HL-60 (cell line): ENCODE measurements at regions not wholly inside any gene's neighbourhood (a gene's known extent, or its start where the extent isn't known, plus 50 kb on each side); places are given as distances from the start of the nearest gene placed in this dataset.
"Not testable (repeated sequence)": the region's sequence is repeated elsewhere in the genome, so short reads cannot be mapped to it uniquely, and the experiment has no call there.

Experiments used
- DNase-seq, 2 experiments: peaks; one replicate each; pipeline ENCODE4 v3.0.0-alpha.2; 2010 to 2020; ENCODE audit warnings: low read depth in 1 of 2, low spot score in 1 of 2
- H3K27ac ChIP-seq: fragments of 250-450 bp; sonication (Bioruptor Pico); replicated peaks from 2 replicates; pipeline ENCODE4 v1.5.1; 2020; ENCODE audit warnings: mild to moderate bottlenecking, moderate library complexity
- H3K27me3 ChIP-seq: fragments of 250-450 bp; sonication (Bioruptor Pico); 2 replicates; pipeline ENCODE4 v1.5.1; 2021; ENCODE audit warnings: mild to moderate bottlenecking, moderate library complexity; ENCODE audit not compliant: insufficient read depth, poor library complexity, severe bottlenecking
- H3K4me3 ChIP-seq: replicated peaks from 2 replicates; pipeline ENCODE4 v1.5.1; 2011; ENCODE audit warnings: mild to moderate bottlenecking, control low read depth, low read length; ENCODE audit not compliant: insufficient read depth
- CTCF ChIP-seq: IDR thresholded peaks from one replicate; pipeline ENCODE4 v1.5.1; 2011; ENCODE audit warnings: low read length, control low read depth, inconsistent platforms; ENCODE audit not compliant: insufficient read depth
- GABPA ChIP-seq: IDR thresholded peaks from 2 replicates; pipeline ENCODE4 v1.6.1; 2012; ENCODE audit warnings: low read depth
- POLR2AphosphoS5 ChIP-seq: IDR thresholded peaks from 2 replicates; pipeline ENCODE4 v1.6.1; 2012; ENCODE audit warnings: low read depth
- REST ChIP-seq: IDR thresholded peaks from 2 replicates; pipeline ENCODE4 v1.6.1; 2012; ENCODE audit warnings: low read depth; ENCODE audit not compliant: insufficient replicate concordance
- SPI1 ChIP-seq: IDR thresholded peaks from 2 replicates; pipeline ENCODE4 v1.6.1; 2012; ENCODE audit warnings: low read depth, mild to moderate bottlenecking, borderline replicate concordance

- Histone ChIP-seq H3K4me3 (no peak overlapping the region), H3K27ac (no peak overlapping the region), H3K27me3 (no peaks in the 10 kb centered on the region)
- TF ChIP-seq CTCF, result no peak
- peak in 1 of 2 experiments; percentile 13 for DNase-seq
Observed at GRCh38 chr5:62778316-62779009, 199.8 kb downstream of the LRRC70 start.

GRCh38 chr5:62777081-62777480 lies 198.5 kb downstream of the LRRC70 start:
- DNase-seq, H3K4me3 ChIP-seq, H3K27ac ChIP-seq, H3K27me3 ChIP-seq: not testable (repeated sequence)

- H3K27ac ChIP-seq, H3K27me3 ChIP-seq, DNase-seq, H3K4me3 ChIP-seq: not testable (repeated sequence)
Observed at GRCh38 chr5:62776592-62776991, 198.0 kb downstream of the LRRC70 start.

- Histone ChIP-seq H3K27me3 (no peaks in the 10 kb centered on the region), H3K27ac (no peak overlapping the region), H3K4me3 (no peak overlapping the region)
- DNase-seq, result no peak
- TF ChIP-seq GABPA, result no peak
- TF ChIP-seq SPI1, result no peak
- no peak for TF ChIP-seq REST
- no peak for TF ChIP-seq POLR2AphosphoS5
- TF ChIP-seq CTCF, result no peak
Observed at GRCh38 chr5:62773460-62773859, 194.8 kb downstream of the LRRC70 start.

- H3K27me3 ChIP-seq, result no peaks in the 10 kb centered on the region
- no peak for DNase-seq
- no peak for TF ChIP-seq CTCF
- no peak for TF ChIP-seq REST
- TF ChIP-seq GABPA, result no peak
- no peak for TF ChIP-seq POLR2AphosphoS5
- no peak for TF ChIP-seq SPI1
- H3K27ac ChIP-seq, result no peak overlapping the region
- no peak overlapping the region for H3K4me3 ChIP-seq
Observed at GRCh38 chr5:62771341-62771740, 192.7 kb downstream of the LRRC70 start.
